BLaER1 (cell line): ENCODE measurements at regions not wholly inside any gene's neighbourhood (a gene's known extent, or its start where the extent isn't known, plus 50 kb on each side); places are given as distances from the start of the nearest gene placed in this dataset.

Experiments used
- H3K27ac ChIP-seq: shearing (Covaris generic); formaldehyde crosslinking; 2 replicates; pipeline ENCODE4 v1.8.1; 2022
- H3K27me3 ChIP-seq: shearing (Covaris generic); formaldehyde crosslinking; 2 replicates; pipeline ENCODE4 v1.8.1; 2022
- H3K36me3 ChIP-seq: shearing (Covaris generic); formaldehyde crosslinking; 2 replicates; pipeline ENCODE4 v1.8.1; 2022
- H3K4me1 ChIP-seq: shearing (Covaris generic); formaldehyde crosslinking; 2 replicates; pipeline ENCODE4 v1.8.1; 2022
- H3K4me2 ChIP-seq: shearing (Covaris generic); formaldehyde crosslinking; 2 replicates; pipeline ENCODE4 v1.8.1; 2022
- H3K4me3 ChIP-seq: shearing (Covaris generic); formaldehyde crosslinking; 2 replicates; pipeline ENCODE4 v1.8.1; 2022
- H3K9ac ChIP-seq: shearing (Covaris generic); formaldehyde crosslinking; 2 replicates; pipeline ENCODE4 v1.8.1; 2022
- H3K9me3 ChIP-seq: shearing (Covaris generic); formaldehyde crosslinking; 2 replicates; pipeline ENCODE4 v1.8.1; 2022
- H4K20me1 ChIP-seq: shearing (Covaris generic); formaldehyde crosslinking; 2 replicates; pipeline ENCODE4 v1.8.1; 2022
- Cebpa-rat ChIP-seq: shearing (Covaris generic); IDR thresholded peaks from 2 replicates; pipeline ENCODE4 v1.8.1; 2022

GRCh38 chr17:12395733-12396354 lies 269.8 kb upstream of the MYOCD start:
- TF ChIP-seq Cebpa-rat, result no peak
- Histone ChIP-seq H3K27ac (no peak overlapping the region), H3K9ac (no peak overlapping the region), H3K9me3 (no peaks in the 10 kb centered on the region), H3K27me3 (no peaks in the 10 kb centered on the region), H3K4me2 (no peak overlapping the region), H4K20me1 (no peaks in the 10 kb centered on the region), H3K36me3 (no peaks in the 10 kb centered on the region), H3K4me3 (no peak overlapping the region), H3K4me1 (no peaks in the 10 kb centered on the region)

GRCh38 chr17:12398441-12399051 lies 267.1 kb upstream of the MYOCD start:
- Histone ChIP-seq H3K4me1 (no peaks in the 10 kb centered on the region), H3K9me3 (no peaks in the 10 kb centered on the region), H3K9ac (no peak overlapping the region), H3K36me3 (no peaks in the 10 kb centered on the region), H3K27ac (no peak overlapping the region), H3K4me3 (no peak overlapping the region), H3K4me2 (no peak overlapping the region), H4K20me1 (no peaks in the 10 kb centered on the region), H3K27me3 (no peaks in the 10 kb centered on the region)
- no peak for TF ChIP-seq Cebpa-rat

GRCh38 chr17:12402963-12403622 lies 262.6 kb upstream of the MYOCD start:
- TF ChIP-seq Cebpa-rat, result no peak
- Histone ChIP-seq H3K9me3 (no peaks in the 10 kb centered on the region), H3K4me3 (no peak overlapping the region)

GRCh38 chr17:12403881-12404398 lies 261.8 kb upstream of the MYOCD start:
- TF ChIP-seq Cebpa-rat, result no peak
- no peak overlapping the region for H3K9ac ChIP-seq
- no peak overlapping the region for H3K27ac ChIP-seq
- H4K20me1 ChIP-seq, result no peaks in the 10 kb centered on the region
- no peak overlapping the region for H3K4me2 ChIP-seq
- no peaks in the 10 kb centered on the region for H3K9me3 ChIP-seq
- no peak overlapping the region for H3K4me3 ChIP-seq
- H3K27me3 ChIP-seq, result no peaks in the 10 kb centered on the region
- H3K4me1 ChIP-seq, result no peaks in the 10 kb centered on the region
- no peaks in the 10 kb centered on the region for H3K36me3 ChIP-seq

More at GRCh38 chr17:12402963-12403622, 262.6 kb upstream of the MYOCD start:
- no peaks in the 10 kb centered on the region for H3K4me1 ChIP-seq
- H4K20me1 ChIP-seq, result no peaks in the 10 kb centered on the region
- H3K36me3 ChIP-seq, result no peaks in the 10 kb centered on the region
- H3K27ac ChIP-seq, result no peak overlapping the region
- H3K27me3 ChIP-seq, result no peaks in the 10 kb centered on the region
- no peak overlapping the region for H3K9ac ChIP-seq
- no peak overlapping the region for H3K4me2 ChIP-seq

GRCh38 chr17:12406623-12407215 lies 259.0 kb upstream of the MYOCD start:
- H3K4me2 ChIP-seq, result no peak overlapping the region
- no peaks in the 10 kb centered on the region for H3K9me3 ChIP-seq
- no peak for TF ChIP-seq Cebpa-rat
- H4K20me1 ChIP-seq, result no peaks in the 10 kb centered on the region
- H3K36me3 ChIP-seq, result no peaks in the 10 kb centered on the region
- H3K27ac ChIP-seq, result no peak overlapping the region
- no peaks in the 10 kb centered on the region for H3K4me1 ChIP-seq
- H3K27me3 ChIP-seq, result no peaks in the 10 kb centered on the region
- no peak overlapping the region for H3K4me3 ChIP-seq
- no peak overlapping the region for H3K9ac ChIP-seq

- no peaks in the 10 kb centered on the region for H4K20me1 ChIP-seq
- H3K4me3 ChIP-seq, result no peak overlapping the region
- H3K4me2 ChIP-seq, result no peak overlapping the region
- no peak overlapping the region for H3K27ac ChIP-seq
- TF ChIP-seq Cebpa-rat, result no peak
- no peaks in the 10 kb centered on the region for H3K9me3 ChIP-seq
- H3K36me3 ChIP-seq, result no peaks in the 10 kb centered on the region
- H3K27me3 ChIP-seq, result no peaks in the 10 kb centered on the region
- H3K9ac ChIP-seq, result no peak overlapping the region
- peaks cover 3% of the 10 kb centered on the region; the same call in 1 of the 2 replicates for H3K4me1 ChIP-seq
Measured at GRCh38 chr17:12407495-12408252, 258.0 kb upstream of the MYOCD start.

GRCh38 chr17:12409082-12409481 lies 256.6 kb upstream of the MYOCD start:
- Histone ChIP-seq H3K9me3 (no peaks in the 10 kb centered on the region), H3K27ac (no peak overlapping the region), H3K4me1 (peaks cover 5% of the 10 kb centered on the region; the same call in 1 of the 2 replicates), H3K9ac (no peak overlapping the region), H4K20me1 (no peaks in the 10 kb centered on the region), H3K4me3 (no peak overlapping the region), H3K27me3 (no peaks in the 10 kb centered on the region), H3K36me3 (no peaks in the 10 kb centered on the region), H3K4me2 (no peak overlapping the region)
- TF ChIP-seq Cebpa-rat, result no peak

- no peak overlapping the region for H3K9ac ChIP-seq
- no peak overlapping the region for H3K4me2 ChIP-seq
- H3K4me3 ChIP-seq, result no peak overlapping the region
- no peak overlapping the region for H3K27ac ChIP-seq
- H3K27me3 ChIP-seq, result no peaks in the 10 kb centered on the region
- TF ChIP-seq Cebpa-rat, result no peak
- peaks cover 5% of the 10 kb centered on the region; the same call in 1 of the 2 replicates for H3K4me1 ChIP-seq
- no peaks in the 10 kb centered on the region for H3K9me3 ChIP-seq
- no peaks in the 10 kb centered on the region for H4K20me1 ChIP-seq
- no peaks in the 10 kb centered on the region for H3K36me3 ChIP-seq
Measured at GRCh38 chr17:12410717-12411116, 255.0 kb upstream of the MYOCD start.

- H3K4me1 ChIP-seq, result peaks cover 5% of the 10 kb centered on the region; the same call in 1 of the 2 replicates
- H4K20me1 ChIP-seq, result no peaks in the 10 kb centered on the region
- TF ChIP-seq Cebpa-rat, result no peak
- no peak overlapping the region for H3K4me2 ChIP-seq
- no peaks in the 10 kb centered on the region for H3K36me3 ChIP-seq
- H3K9ac ChIP-seq, result no peak overlapping the region
- H3K9me3 ChIP-seq, result no peaks in the 10 kb centered on the region
- no peak overlapping the region for H3K27ac ChIP-seq
- H3K27me3 ChIP-seq, result no peaks in the 10 kb centered on the region
- H3K4me3 ChIP-seq, result no peak overlapping the region
Measured at GRCh38 chr17:12415031-12415430, 250.7 kb upstream of the MYOCD start.
